ENCODE measurements at regions not wholly inside any gene's neighbourhood (a gene's known extent, or its start where the extent isn't known, plus 50 kb on each side); places are given as distances from the start of the nearest gene placed in this dataset.

DNA sequence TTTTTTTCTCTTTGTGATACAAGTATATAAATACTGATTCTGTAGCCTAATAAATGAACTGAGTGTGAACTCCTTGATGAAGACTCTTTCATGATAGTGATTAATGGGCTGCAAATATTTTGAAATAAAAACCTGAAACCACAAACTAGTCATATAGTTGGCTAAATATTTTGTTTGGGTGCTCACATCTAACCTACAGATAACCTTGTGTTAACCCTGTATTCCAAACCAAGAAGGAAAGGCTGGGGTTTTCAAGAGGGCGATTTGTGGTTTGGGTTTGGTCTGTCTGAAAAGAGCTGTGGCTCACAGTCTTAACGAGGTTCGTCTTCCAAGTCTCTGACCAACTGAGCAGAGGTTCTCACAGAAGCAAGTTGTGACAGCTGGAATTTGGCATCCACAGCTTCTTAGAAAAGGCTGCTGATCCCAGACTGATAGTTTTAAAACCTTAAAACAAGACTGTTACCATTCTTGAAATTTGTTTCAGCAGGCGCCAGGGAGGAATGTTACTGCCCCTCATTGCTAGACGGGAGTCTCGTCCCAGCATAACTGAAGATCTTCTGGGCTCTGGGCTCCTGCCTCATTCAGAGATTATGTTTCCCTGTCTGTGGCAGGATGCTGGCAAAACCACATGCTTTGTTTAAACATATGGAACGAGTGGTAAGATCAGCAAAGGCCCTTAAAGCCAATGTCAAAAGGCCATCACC, 736.4 kb upstream of the MARCKS start:
- TF ChIP-seq, protein P1, sequence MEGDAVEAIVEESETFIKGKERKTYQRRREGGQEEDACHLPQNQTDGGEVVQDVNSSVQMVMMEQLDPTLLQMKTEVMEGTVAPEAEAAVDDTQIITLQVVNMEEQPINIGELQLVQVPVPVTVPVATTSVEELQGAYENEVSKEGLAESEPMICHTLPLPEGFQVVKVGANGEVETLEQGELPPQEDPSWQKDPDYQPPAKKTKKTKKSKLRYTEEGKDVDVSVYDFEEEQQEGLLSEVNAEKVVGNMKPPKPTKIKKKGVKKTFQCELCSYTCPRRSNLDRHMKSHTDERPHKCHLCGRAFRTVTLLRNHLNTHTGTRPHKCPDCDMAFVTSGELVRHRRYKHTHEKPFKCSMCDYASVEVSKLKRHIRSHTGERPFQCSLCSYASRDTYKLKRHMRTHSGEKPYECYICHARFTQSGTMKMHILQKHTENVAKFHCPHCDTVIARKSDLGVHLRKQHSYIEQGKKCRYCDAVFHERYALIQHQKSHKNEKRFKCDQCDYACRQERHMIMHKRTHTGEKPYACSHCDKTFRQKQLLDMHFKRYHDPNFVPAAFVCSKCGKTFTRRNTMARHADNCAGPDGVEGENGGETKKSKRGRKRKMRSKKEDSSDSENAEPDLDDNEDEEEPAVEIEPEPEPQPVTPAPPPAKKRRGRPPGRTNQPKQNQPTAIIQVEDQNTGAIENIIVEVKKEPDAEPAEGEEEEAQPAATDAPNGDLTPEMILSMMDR (IDR thresholded peaks at IDR 0.05; ENCODE audit: low read depth, low read length) = no peak
- Histone ChIP-seq H3K27me3 (no peaks in the 10 kb centered on the region), H3K4me1 (no peaks in the 10 kb centered on the region; the same call in 1 of the 2 replicates), H3K4me3 (ENCODE audit: low read depth, low read length) (no peak overlapping the region), H3K9me3 (no peaks in the 10 kb centered on the region), H3K36me3 (no peaks in the 10 kb centered on the region)
- no peak for DNase-seq

DNA sequence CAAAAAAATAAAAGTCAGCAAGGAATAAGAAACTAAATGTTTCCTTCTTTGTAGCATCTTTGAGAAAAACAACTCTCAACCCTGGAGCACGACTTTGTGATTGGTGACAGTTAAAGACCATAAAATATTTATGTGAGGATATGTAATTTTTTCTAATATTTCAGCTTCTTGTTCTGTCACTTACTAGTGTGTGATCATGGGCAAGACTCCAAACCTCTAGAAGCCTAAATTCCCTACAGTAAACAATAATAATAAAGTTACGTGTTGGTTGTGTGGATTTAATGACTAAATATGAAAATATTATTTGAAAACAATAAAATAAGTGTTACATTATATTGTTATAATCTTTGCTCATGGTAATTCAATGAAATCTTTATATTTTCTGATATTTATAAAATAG, 735.6 kb upstream of the MARCKS start:
- Histone ChIP-seq H3K27me3 (no peaks in the 10 kb centered on the region), H3K4me3 (ENCODE audit: low read depth, low read length) (no peak overlapping the region), H3K9me3 (no peaks in the 10 kb centered on the region), H3K4me1 (no peaks in the 10 kb centered on the region; the same call in 1 of the 2 replicates), H3K36me3 (no peaks in the 10 kb centered on the region)
- TF ChIP-seq, protein P1 (IDR thresholded peaks at IDR 0.05; ENCODE audit: low read depth, low read length) = no peak
- DNase-seq = no peak

DNA sequence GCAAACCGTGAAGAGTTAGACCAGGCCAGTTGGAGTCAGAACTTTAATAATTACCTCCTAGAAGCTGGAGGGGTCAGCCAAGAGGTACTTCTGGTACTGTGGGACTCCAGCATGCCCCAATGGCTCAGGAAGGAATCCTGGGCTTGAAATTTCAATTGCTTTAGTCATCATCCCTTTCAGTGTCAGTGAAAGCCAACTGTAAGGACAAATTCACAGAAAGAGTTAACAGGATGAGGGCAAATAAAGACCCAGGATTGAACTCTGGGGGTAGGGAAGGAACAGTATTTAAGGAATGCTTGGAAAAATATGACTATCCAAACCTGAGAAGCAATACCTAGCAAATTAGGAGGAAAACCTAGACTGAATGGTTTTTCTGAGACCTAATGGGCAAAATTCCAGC, 735.1 kb upstream of the MARCKS start:
- DNase-seq = no peak

DNA sequence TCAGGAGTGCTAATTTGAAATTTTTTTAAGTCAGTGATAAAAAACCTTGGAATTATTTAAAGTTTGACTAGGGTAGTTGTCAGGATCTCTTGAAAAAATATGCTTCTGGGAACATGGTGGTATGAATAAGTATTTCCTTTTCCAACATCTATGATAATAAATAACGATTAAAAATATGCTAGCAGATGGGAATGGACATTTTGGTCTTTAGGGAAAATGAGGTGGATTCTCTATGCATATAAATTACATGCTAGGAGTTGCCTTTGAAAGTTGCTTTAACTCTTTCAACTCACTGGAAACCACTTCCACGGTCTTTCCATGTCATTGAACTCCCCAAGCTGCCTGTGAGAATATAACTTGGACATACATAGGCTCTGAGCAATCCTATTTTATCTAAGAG, 731.5 kb upstream of the MARCKS start:
- TF ChIP-seq, protein P1 (IDR thresholded peaks at IDR 0.05; ENCODE audit: low read depth, low read length) = no peak

More for the DNA sequence above, 735.1 kb upstream of the MARCKS start:
- H3K36me3 ChIP-seq = no peaks in the 10 kb centered on the region
- no peaks in the 10 kb centered on the region for H3K27me3 ChIP-seq
- no peaks in the 10 kb centered on the region for H3K9me3 ChIP-seq
- no peak overlapping the region for H3K4me3 ChIP-seq (ENCODE audit: low read depth, low read length)
- TF ChIP-seq, protein P1 (IDR thresholded peaks at IDR 0.05; ENCODE audit: low read depth, low read length) = peak; percentile 36
- H3K4me1 ChIP-seq = no peaks in the 10 kb centered on the region; the same call in 1 of the 2 replicates

DNA sequence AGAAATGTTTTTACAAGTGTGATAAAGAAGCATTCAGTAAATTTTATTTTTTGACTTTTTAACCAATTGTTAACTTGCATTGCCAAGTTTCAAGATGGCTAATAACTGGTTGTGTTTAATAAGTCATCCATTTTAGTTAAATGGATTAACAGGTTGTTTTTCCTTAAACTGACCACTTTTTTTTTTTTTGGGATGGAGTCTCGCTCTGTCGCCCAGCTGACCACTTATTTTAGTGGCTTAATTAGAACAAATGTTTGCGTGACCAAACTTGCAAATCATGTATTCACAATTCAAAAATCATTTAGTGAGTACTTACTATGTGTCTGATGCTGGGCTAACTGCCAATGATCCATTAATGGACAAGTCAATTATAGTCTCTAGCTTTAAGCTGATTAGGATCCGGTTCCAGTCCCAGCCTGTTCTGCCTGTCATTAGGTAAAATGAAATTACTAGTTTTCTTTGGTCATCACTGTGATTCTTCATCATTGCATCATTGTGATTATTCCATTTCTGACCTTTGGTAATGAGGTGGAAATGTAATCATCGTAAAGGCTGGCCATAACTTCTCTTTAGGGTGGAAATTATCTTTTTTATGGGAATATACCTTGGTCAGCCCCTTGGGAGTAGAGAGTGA, 729.2 kb upstream of the MARCKS start:
- peak; percentile 75 for DNase-seq
- no peak overlapping the region for H3K4me3 ChIP-seq (ENCODE audit: low read depth, low read length)
- peaks cover 7% of the 10 kb centered on the region for H3K4me1 ChIP-seq
- H3K27me3 ChIP-seq = no peaks in the 10 kb centered on the region
- H3K9me3 ChIP-seq = no peaks in the 10 kb centered on the region
- TF ChIP-seq, protein P1 (IDR thresholded peaks at IDR 0.05; ENCODE audit: low read depth, low read length) = no peak
- H3K36me3 ChIP-seq = no peaks in the 10 kb centered on the region

More for the DNA sequence above, 731.5 kb upstream of the MARCKS start:
- H3K27me3 ChIP-seq = no peaks in the 10 kb centered on the region
- H3K4me1 ChIP-seq = peaks cover 7% of the 10 kb centered on the region
- no peak overlapping the region for H3K4me3 ChIP-seq (ENCODE audit: low read depth, low read length)
- DNase-seq = no peak
- H3K36me3 ChIP-seq = no peaks in the 10 kb centered on the region
- H3K9me3 ChIP-seq = no peaks in the 10 kb centered on the region

DNA sequence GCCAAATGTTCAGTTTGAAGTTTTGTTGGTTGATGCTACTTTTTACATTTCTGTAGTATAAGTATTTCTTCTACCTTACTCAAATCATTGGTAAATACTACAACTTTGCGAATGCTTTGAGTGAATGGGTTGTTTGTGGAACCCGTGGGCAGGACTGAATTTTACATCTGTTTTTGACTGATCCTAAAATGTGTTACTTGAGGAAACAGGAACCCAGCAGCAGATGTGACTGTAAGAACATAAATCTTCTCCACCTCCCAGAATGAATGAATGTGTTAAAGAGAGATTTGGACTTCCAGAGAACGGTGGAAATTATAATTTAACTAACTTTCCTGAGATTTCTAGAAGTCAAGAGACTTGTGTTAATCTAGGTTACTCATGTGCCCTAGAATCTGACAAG, 728.5 kb upstream of the MARCKS start:
- DNase-seq = no peak
- no peaks in the 10 kb centered on the region for H3K9me3 ChIP-seq
- no peaks in the 10 kb centered on the region for H3K36me3 ChIP-seq
- H3K4me1 ChIP-seq = peaks cover 7% of the 10 kb centered on the region
- TF ChIP-seq, protein P1 (IDR thresholded peaks at IDR 0.05; ENCODE audit: low read depth, low read length) = no peak
- no peak overlapping the region for H3K4me3 ChIP-seq (ENCODE audit: low read depth, low read length)
- H3K27me3 ChIP-seq = no peaks in the 10 kb centered on the region
